K562 (cell line): ENCODE measurements at regions not wholly inside any gene's neighbourhood (a gene's known extent, or its start where the extent isn't known, plus 50 kb on each side); places are given as distances from the start of the nearest gene placed in this dataset.

ENCODE experiments used
- ATAC-seq: fragments of 200-7000 bp; cut with Tn5 transposase; 3 replicates; pipeline ENCODE4 v1.9.1; 2020; ENCODE audit warnings: moderate library complexity
- BruUV-seq: library from RNA; stranded (reverse); fragments of 400-500 nt; replicated peaks from 2 replicates; lab custom pipeline; 2021; lab: Mats Ljungman, UMichigan
- CTCF ChIA-PET: fragments of 300-600 bp; formaldehyde crosslinking; extraction: SDS; loops from one replicate; lab custom pipeline; 2021; ENCODE audit warnings: low intra/inter-chr PET ratio; lab: Yijun Ruan, JAX
- POLR2A ChIA-PET: fragments of 300-600, 350-650 bp; sonication (Branson Sonifier 250); formaldehyde crosslinking; extraction: SDS; loops from one replicate; lab custom pipeline; 2021; ENCODE audit warnings: antibody characterized with exemption, inconsistent platforms; lab: Yijun Ruan, JAX
- DNase-seq, 4 experiments: peaks; one replicate each; pipeline versions ENCODE4 v3.0.0 to v3.0.0-alpha.2; 2011 to 2018; ENCODE audit warnings: low spot score in 3 of 4, mixed read lengths in 3 of 4; ENCODE audit errors: extremely low read depth in 1 of 4
- FAIRE-seq: peaks from 2 replicates; lab custom pipeline; 2011; peaks lifted over from hg19 to GRCh38; lab: Jason Lieb, UNC
- H2AFZ ChIP-seq: 2 replicates; pipeline ENCODE4 v1.6.0; 2011; ENCODE audit warnings: low read depth, low read length, control low read depth, inconsistent platforms
- H3K27ac ChIP-seq: fragments of 200-600 bp; 3 replicates; pipeline ENCODE4 v1.8.0; 2011; ENCODE audit warnings: low read depth, mild to moderate bottlenecking, control low read depth, inconsistent platforms, low read length, moderate library complexity, mixed read lengths; ENCODE audit errors: extremely low read depth
- H3K27me3 ChIP-seq, 2 experiments: fragments of 300-600 bp in 1 of 2; 2 replicates in 1 of 2; 3 replicates in 1 of 2; pipeline versions ENCODE4 v1.6.0 to v1.8.0; 2011; ENCODE audit warnings: inconsistent platforms in 2 of 2, low read length in 2 of 2, mild to moderate bottlenecking in 1 of 2, mixed read lengths in 1 of 2, moderate library complexity in 1 of 2; ENCODE audit not compliant: control insufficient read depth in 2 of 2, insufficient read depth in 2 of 2
- H3K36me3 ChIP-seq: fragments of 300-600 bp; 3 replicates; pipeline ENCODE4 v1.8.0; 2011; ENCODE audit warnings: mild to moderate bottlenecking, low read length, inconsistent platforms; ENCODE audit not compliant: control insufficient read depth, insufficient read depth
- H3K4me1 ChIP-seq, 2 experiments: fragments of 200-600 bp in 1 of 2; replicated peaks in 1 of 2; 2 replicates in 1 of 2; 3 replicates in 1 of 2; pipeline versions ENCODE4 v1.5.1 to v1.8.0; 2011; ENCODE audit warnings: inconsistent platforms in 2 of 2, low read length in 2 of 2, mild to moderate bottlenecking in 1 of 2, mixed read lengths in 1 of 2, moderate library complexity in 1 of 2; ENCODE audit not compliant: control insufficient read depth in 2 of 2, insufficient read depth in 2 of 2
- H3K4me2 ChIP-seq: 2 replicates; pipeline ENCODE4 v1.6.1; 2011; ENCODE audit warnings: low read length, control low read depth, inconsistent platforms, mixed read lengths; ENCODE audit not compliant: insufficient read depth
- H3K4me3 ChIP-seq: fragments of 200-600 bp; sonication (generic), shearing (Covaris generic); 2 replicates; pipeline ENCODE4 v1.5.1; 2016; ENCODE audit warnings: control low read depth, inconsistent platforms
- H3K79me2 ChIP-seq: fragments of 200-600 bp; 3 replicates; pipeline ENCODE4 v1.8.0; 2011; ENCODE audit warnings: low read length, inconsistent platforms; ENCODE audit not compliant: control insufficient read depth, insufficient read depth
- H3K9ac ChIP-seq, 2 experiments: 2 replicates each; pipeline versions ENCODE4 v1.6.0 to v1.6.1; 2011; ENCODE audit warnings: low read depth in 2 of 2, low read length in 2 of 2, control low read depth in 1 of 2, inconsistent platforms in 1 of 2, mild to moderate bottlenecking in 1 of 2, mixed read lengths in 1 of 2; ENCODE audit not compliant: insufficient read depth in 1 of 2
- H3K9me1 ChIP-seq: one replicate; pipeline ENCODE4 v1.6.0; 2011; ENCODE audit warnings: inconsistent platforms, mild to moderate bottlenecking, low read length, moderate library complexity; ENCODE audit not compliant: control insufficient read depth, insufficient read depth
- H3K9me3 ChIP-seq: replicated peaks from 2 replicates; pipeline ENCODE4 v1.5.1; 2011; ENCODE audit warnings: low read depth, low read length, inconsistent platforms; ENCODE audit not compliant: control insufficient read depth, insufficient read depth
- H4K20me1 ChIP-seq: replicated peaks from 2 replicates; pipeline ENCODE4 v1.6.1; 2011; ENCODE audit warnings: low read length, inconsistent platforms, mixed read lengths; ENCODE audit not compliant: control insufficient read depth, insufficient read depth
- FOXJ2 ChIP-seq: fragments of 200-800 bp; sonication (Bioruptor generic); IDR thresholded peaks from 2 replicates; pipeline ENCODE4 v1.6.1; 2016; ENCODE audit warnings: missing genetic modification characterization, missing compliant biosample characterization
- HINFP ChIP-seq: fragments of 450-650 bp; conservative IDR thresholded peaks from 2 replicates; pipeline ENCODE4 v1.6.1; 2016; ENCODE audit warnings: missing genetic modification characterization, low read depth, mild to moderate bottlenecking, control low read depth, missing compliant biosample characterization
- MEIS2 ChIP-seq: fragments of 450-650 bp; IDR thresholded peaks from 2 replicates; pipeline ENCODE4 v1.6.1; 2014; ENCODE audit warnings: mild to moderate bottlenecking; ENCODE audit not compliant: partially characterized antibody
- MTF1 ChIP-seq: fragments of 250-450 bp; sonication (Bioruptor Pico); IDR thresholded peaks from 2 replicates; pipeline ENCODE4 v1.9.0; 2021; ENCODE audit warnings: moderate library complexity, mild to moderate bottlenecking, inconsistent platforms, borderline replicate concordance
- NEUROD1 ChIP-seq: fragments of 150-350 bp; IDR thresholded peaks from 2 replicates; pipeline ENCODE4 v1.6.1; 2014; ENCODE audit warnings: borderline replicate concordance, low read length, low read depth; ENCODE audit not compliant: partially characterized antibody
- NFIX ChIP-seq: fragments of 250-450 bp; sonication (Bioruptor Pico); IDR thresholded peaks from 2 replicates; pipeline ENCODE4 v1.4.0; 2020; ENCODE audit warnings: low read depth, mild to moderate bottlenecking, moderate library complexity
- PREB ChIP-seq: sonication (generic); formaldehyde crosslinking; IDR thresholded peaks from 2 replicates; pipeline ENCODE4 v1.8.1; 2023; ENCODE audit warnings: mild to moderate bottlenecking, missing genetic modification reagents
- ZNF584 ChIP-seq: fragments of 200-800 bp; sonication (Bioruptor generic); IDR thresholded peaks from 2 replicates; pipeline ENCODE4 v1.6.1; 2016; ENCODE audit warnings: low read depth, mild to moderate bottlenecking, missing genetic modification characterization, missing compliant biosample characterization
- ZNF668 ChIP-seq: fragments of 250-450 bp; sonication (Bioruptor Pico); IDR thresholded peaks from 2 replicates; pipeline ENCODE4 v1.8.0; 2022; ENCODE audit warnings: mild to moderate bottlenecking, inconsistent platforms
- in situ Hi-C: fragments of 300-500 bp; cut with MboI; formaldehyde crosslinking; loops from 4 replicates; pipeline ENCODE4 v1.15.0; 2018; ENCODE audit warnings: inconsistent platforms, mixed read lengths
- intact Hi-C: fragments of 100-400 bp; cut with micrococcal nuclease; formaldehyde crosslinking; loops from 2 replicates; pipeline ENCODE4 v1.14.2; 2022

GRCh38 chr5:40404613-40405012, 275.1 kb upstream of the PTGER4 start:
- no peak overlapping the region for H3K27ac ChIP-seq
- H3K9me3 ChIP-seq, result no peaks in the 10 kb centered on the region
- no peak for FAIRE-seq
- ChIA-PET POLR2A (interaction anchor here (0.6 kb wide), 1 partner anchor 792 kb away, joined by 3 read pairs; no protein-coding TSS in a partner anchor), CTCF (no interaction called here)
- H3K9me1 ChIP-seq, result no peaks in the 10 kb centered on the region
- intact Hi-C loops (no loop called here), in situ Hi-C loops (no loop called here)
- DNase-seq, result no peak
- H2AFZ ChIP-seq, result no peak overlapping the region
- no peaks in the 10 kb centered on the region for H4K20me1 ChIP-seq
- no peaks in the 10 kb centered on the region for H3K27me3 ChIP-seq
- no peak overlapping the region for H3K4me2 ChIP-seq
- TF ChIP-seq MTF1 (CRISPR knock-in tag) (no peak), MEIS2 (no peak), NFIX (CRISPR knock-in tag) (no peak), ZNF584 (CRISPR knock-in tag) (no peak), HINFP (tag) (no peak), FOXJ2 (tag) (no peak), ZNF668 (no peak), NEUROD1 (no peak), PREB (CRISPR knock-in tag) (no peak)
- BruUV-seq, result no TSS peak
- no peak overlapping the region for H3K9ac ChIP-seq
- no peak for ATAC-seq
- H3K36me3 ChIP-seq, result no peaks in the 10 kb centered on the region
- no peaks in the 10 kb centered on the region for H3K4me1 ChIP-seq
- no peak overlapping the region for H3K4me3 ChIP-seq
- H3K79me2 ChIP-seq, result no peaks in the 10 kb centered on the region
